SW480 (cell line): ENCODE measurements at regions not wholly inside any gene's neighbourhood (a gene's known extent, or its start where the extent isn't known, plus 50 kb on each side); places are given as distances from the start of the nearest gene placed in this dataset.

Experiments
- DNase-seq: peaks from one replicate; pipeline ENCODE4 v3.0.0-alpha.2; 2016; ENCODE audit warnings: low spot score

- no peak for DNase-seq
Observed at GRCh38 chr5:159422910-159423309, 92.6 kb upstream of the IL12B start.

GRCh38 chr5:159424123-159424522 is 93.8 kb upstream of the IL12B start:
- no peak for DNase-seq

GRCh38 chr5:159426694-159427093 is 96.4 kb upstream of the IL12B start:
- DNase-seq = no peak

- no peak for DNase-seq
Observed at GRCh38 chr5:159427180-159428012, 97.1 kb upstream of the IL12B start.

- DNase-seq = no peak
Observed at GRCh38 chr5:159430361-159431012, 100.2 kb upstream of the IL12B start.

GRCh38 chr5:159435855-159436254 is 105.6 kb upstream of the IL12B start:
- no peak for DNase-seq

- no peak for DNase-seq
Observed at GRCh38 chr5:159438092-159438491, 107.8 kb upstream of the IL12B start.

- no peak for DNase-seq
Observed at GRCh38 chr5:159439002-159439401, 108.7 kb upstream of the IL12B start.

- no peak for DNase-seq
Observed at GRCh38 chr5:159440235-159440634, 109.9 kb upstream of the IL12B start.

- DNase-seq = no peak
Observed at GRCh38 chr5:159440968-159441367, 110.7 kb upstream of the IL12B start.

- DNase-seq = peak; percentile 35
Observed at GRCh38 chr5:159441441-159441840, 111.2 kb upstream of the IL12B start.

- DNase-seq = no peak
Observed at GRCh38 chr5:159442206-159442850, 112.0 kb upstream of the IL12B start.

GRCh38 chr5:159444441-159445082 is 114.3 kb upstream of the IL12B start:
- DNase-seq = peak; percentile 81

GRCh38 chr5:159447116-159447515 is 116.8 kb upstream of the IL12B start:
- DNase-seq = no peak

- DNase-seq = no peak
Observed at GRCh38 chr5:159448841-159449407, 118.6 kb upstream of the IL12B start.

- no peak for DNase-seq
Observed at GRCh38 chr5:159449925-159450324, 119.6 kb upstream of the IL12B start.

GRCh38 chr5:159450417-159450816 is 120.1 kb upstream of the IL12B start:
- no peak for DNase-seq

GRCh38 chr5:159451197-159452052 is 121.1 kb upstream of the IL12B start:
- DNase-seq = no peak

- DNase-seq = peak; percentile 47
Observed at GRCh38 chr5:159452480-159453167, 122.3 kb upstream of the IL12B start.

- DNase-seq = no peak
Observed at GRCh38 chr5:159453209-159453608, 122.9 kb upstream of the IL12B start.

GRCh38 chr5:159456261-159456660 is 126.0 kb upstream of the IL12B start:
- DNase-seq = no peak
